Mesenchymal stem cell (in vitro differentiated cells and primary cell): ENCODE measurements at regions not wholly inside any gene's neighbourhood (a gene's known extent, or its start where the extent isn't known, plus 50 kb on each side); places are given as distances from the start of the nearest gene placed in this dataset.
A peak's percentile ranks its signal among the peaks of the same experiment; 100 is the strongest.

ENCODE experiments used
- DNase-seq: peaks from one replicate; pipeline ENCODE4 v3.0.0-alpha.2; 2013
- H2AFZ ChIP-seq: one replicate; pipeline ENCODE4 v1.6.1; 2013; ENCODE audit warnings: low read depth, mild to moderate bottlenecking, control low read depth, inconsistent platforms, low read length, moderate library complexity
- H2AK5ac ChIP-seq: 2 replicates; pipeline ENCODE4 v1.6.1; 2013; ENCODE audit warnings: low read length, moderate library complexity, mild to moderate bottlenecking, inconsistent platforms; ENCODE audit not compliant: severe bottlenecking
- H2BK120ac ChIP-seq: one replicate; pipeline ENCODE4 v1.6.1; 2013; ENCODE audit warnings: low read depth, mild to moderate bottlenecking, inconsistent platforms, low read length, moderate library complexity
- H2BK12ac ChIP-seq, 2 experiments: one replicate each; pipeline ENCODE4 v1.6.1; 2013; ENCODE audit warnings: inconsistent platforms in 2 of 2, low read length in 2 of 2, mild to moderate bottlenecking in 2 of 2, moderate library complexity in 2 of 2, control low read depth in 1 of 2
- H2BK15ac ChIP-seq: one replicate; pipeline ENCODE4 v1.6.1; 2013; ENCODE audit warnings: mild to moderate bottlenecking, low read depth, inconsistent platforms; ENCODE audit not compliant: poor library complexity, severe bottlenecking
- H2BK5ac ChIP-seq: 2 replicates; pipeline ENCODE4 v1.6.1; 2013; ENCODE audit warnings: low read depth, mild to moderate bottlenecking, low read length, control low read depth, inconsistent platforms; ENCODE audit not compliant: poor library complexity, severe bottlenecking
- H3K14ac ChIP-seq, 2 experiments: one replicate each; pipeline ENCODE4 v1.6.1; 2013; ENCODE audit warnings: inconsistent platforms in 2 of 2, low read length in 2 of 2, control low read depth in 1 of 2, mild to moderate bottlenecking in 1 of 2, moderate library complexity in 1 of 2
- H3K18ac ChIP-seq, 2 experiments: one replicate each; pipeline ENCODE4 v1.6.1; 2013; ENCODE audit warnings: inconsistent platforms in 2 of 2, low read length in 2 of 2, control low read depth in 1 of 2, low read depth in 1 of 2, mild to moderate bottlenecking in 1 of 2
- H3K23ac ChIP-seq, 2 experiments: one replicate each; pipeline ENCODE4 v1.6.1; 2013; ENCODE audit warnings: inconsistent platforms in 2 of 2, low read length in 2 of 2, mild to moderate bottlenecking in 2 of 2, moderate library complexity in 2 of 2, control low read depth in 1 of 2
- H3K27ac ChIP-seq: 2 replicates; pipeline ENCODE4 v1.5.1; 2013; ENCODE audit warnings: mild to moderate bottlenecking, moderate library complexity, low read length, control low read depth, inconsistent platforms; ENCODE audit not compliant: poor library complexity, severe bottlenecking
- H3K27me3 ChIP-seq, 2 experiments: 2 replicates each; pipeline versions ENCODE4 v1.6.1 to v1.7.0; 2013; ENCODE audit warnings: low read length in 2 of 2, mild to moderate bottlenecking in 2 of 2, moderate library complexity in 2 of 2, control low read depth in 1 of 2, inconsistent platforms in 1 of 2; ENCODE audit not compliant: control insufficient read depth in 1 of 2, insufficient read depth in 1 of 2
- H3K36me3 ChIP-seq, 2 experiments: 2 replicates each; pipeline versions ENCODE4 v1.6.1 to v1.7.0; 2013; ENCODE audit warnings: low read length in 2 of 2, control low read depth in 1 of 2, inconsistent platforms in 1 of 2, low read depth in 1 of 2, mild to moderate bottlenecking in 1 of 2; ENCODE audit not compliant: insufficient read depth in 2 of 2, control insufficient read depth in 1 of 2
- H3K4ac ChIP-seq, 2 experiments: one replicate each; pipeline ENCODE4 v1.6.1; 2013; ENCODE audit warnings: inconsistent platforms in 2 of 2, low read length in 2 of 2, mild to moderate bottlenecking in 2 of 2, moderate library complexity in 2 of 2, control low read depth in 1 of 2, low read depth in 1 of 2
- H3K4me1 ChIP-seq: 2 replicates; pipeline ENCODE4 v1.6.1; 2013; ENCODE audit warnings: low read depth, low read length, control low read depth; ENCODE audit not compliant: control insufficient read depth, insufficient read depth
- H3K4me2 ChIP-seq: 2 replicates; pipeline ENCODE4 v1.6.1; 2013; ENCODE audit warnings: low read length, mild to moderate bottlenecking, inconsistent platforms; ENCODE audit not compliant: poor library complexity, severe bottlenecking
- H3K4me3 ChIP-seq, 2 experiments: 2 replicates each; pipeline versions ENCODE4 v1.5.1 to v1.7.0; 2013; ENCODE audit warnings: low read length in 2 of 2, mild to moderate bottlenecking in 2 of 2, control low read depth in 1 of 2, low read depth in 1 of 2; ENCODE audit not compliant: insufficient read depth in 1 of 2
- H3K79me1 ChIP-seq: replicated peaks from 2 replicates; pipeline ENCODE4 v1.6.1; 2013; ENCODE audit warnings: mild to moderate bottlenecking, control low read depth, low read length, inconsistent platforms; ENCODE audit not compliant: poor library complexity, severe bottlenecking
- H3K9ac ChIP-seq: 2 replicates; pipeline ENCODE4 v1.7.0; 2013; ENCODE audit warnings: mild to moderate bottlenecking, low read length, moderate library complexity
- H3K9me3 ChIP-seq: 2 replicates; pipeline ENCODE4 v1.7.0; 2013; ENCODE audit warnings: mild to moderate bottlenecking, low read length; ENCODE audit not compliant: control insufficient read depth
- H4K8ac ChIP-seq: one replicate; pipeline ENCODE4 v1.6.1; 2013; ENCODE audit warnings: inconsistent platforms, mild to moderate bottlenecking, low read length, moderate library complexity
- H4K91ac ChIP-seq: one replicate; pipeline ENCODE4 v1.6.1; 2013; ENCODE audit warnings: mild to moderate bottlenecking, low read length, inconsistent platforms
- WGBS: methylation state at CpG from one replicate; pipeline ENCODE4 v1.1.7; 2013; ENCODE audit warnings: mixed read lengths; 5-methylcytosine and 5-hydroxymethylcytosine counted together

- Histone ChIP-seq H2AK5ac (no peak overlapping the region), H2BK12ac (no peak overlapping the region), H3K4me3 (no peak overlapping the region), H3K18ac (no peak overlapping the region), H3K9me3 (no peaks in the 10 kb centered on the region), H3K36me3 (no peaks in the 10 kb centered on the region), H3K4me2 (no peak overlapping the region), H2BK5ac (no peak overlapping the region), H4K91ac (no peak overlapping the region), H3K23ac (no peak overlapping the region), H3K79me1 (no peaks in the 10 kb centered on the region), H4K8ac (no peak overlapping the region), H2AFZ (no peak overlapping the region), H3K14ac (no peak overlapping the region), H2BK15ac (no peak overlapping the region), H3K27me3 (peaks cover 0 to 4% of the 10 kb centered on the region in 2 experiments), H2BK120ac (no peak overlapping the region), H3K9ac (no peak overlapping the region), H3K4me1 (no peaks in the 10 kb centered on the region), H3K27ac (no peak overlapping the region), H3K4ac (no peak overlapping the region)
- WGBS: 73% methylated on average over 6 of the region's 9 CpGs
- DNase-seq: no peak
These were observed 303.1 kb downstream of the ENC1 start for GRCh38 chr5:74337254-74337983.

DNA sequence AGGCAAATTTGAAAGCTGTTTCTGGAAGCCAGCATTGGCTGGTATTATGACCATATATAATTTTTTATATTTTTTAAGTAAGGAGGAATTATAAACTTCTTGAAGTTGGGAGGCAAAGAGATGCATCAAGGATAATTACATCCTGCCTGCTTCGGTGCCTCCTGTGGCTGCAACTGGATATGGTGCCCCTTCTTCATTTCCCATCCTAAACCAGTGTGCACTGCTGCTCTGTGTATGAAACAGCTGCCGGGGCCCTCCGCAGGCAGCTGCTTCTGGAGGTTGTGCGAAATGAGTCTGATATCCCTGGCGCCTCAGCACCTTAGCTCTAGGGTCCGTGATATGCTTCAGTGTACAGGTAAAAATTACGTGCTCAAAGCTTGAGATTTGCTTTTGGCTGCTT lies 304.2 kb downstream of the ENC1 start:
- Histone ChIP-seq H4K91ac (peak overlapping the region; percentile 29), H2BK120ac (no peak overlapping the region), H3K27me3 (peaks cover 0 to 4% of the 10 kb centered on the region in 2 experiments), H3K79me1 (no peaks in the 10 kb centered on the region), H3K23ac (no peak overlapping the region), H3K4ac (no peak overlapping the region), H3K14ac (no peak overlapping the region), H3K4me2 (no peak overlapping the region), H4K8ac (no peak overlapping the region), H2AK5ac (no peak overlapping the region), H3K9me3 (no peaks in the 10 kb centered on the region), H2BK12ac (no peak overlapping the region), H3K18ac (no peak overlapping the region), H3K9ac (no peak overlapping the region), H2BK5ac (no peak overlapping the region), H2BK15ac (no peak overlapping the region), H3K4me3 (no peak overlapping the region), H3K27ac (no peak overlapping the region), H3K36me3 (no peaks in the 10 kb centered on the region), H2AFZ (no peak overlapping the region), H3K4me1 (no peaks in the 10 kb centered on the region)
- WGBS: 93% methylated on average over 7 of the region's 7 CpGs
- DNase-seq: no peak

GRCh38 chr5:74334762-74335384 lies 305.7 kb downstream of the ENC1 start:
- Histone ChIP-seq H2BK120ac (no peak overlapping the region), H3K18ac (no peak overlapping the region), H3K9me3 (no peaks in the 10 kb centered on the region), H3K4ac (no peak overlapping the region), H3K27ac (no peak overlapping the region), H2AK5ac (no peak overlapping the region), H3K4me3 (no peak overlapping the region), H3K23ac (no peak overlapping the region), H4K8ac (no peak overlapping the region), H2BK12ac (no peak overlapping the region), H2AFZ (no peak overlapping the region), H3K4me1 (no peaks in the 10 kb centered on the region), H3K9ac (no peak overlapping the region), H3K14ac (no peak overlapping the region), H3K4me2 (no peak overlapping the region), H3K36me3 (no peaks in the 10 kb centered on the region), H4K91ac (no peak overlapping the region), H3K79me1 (no peaks in the 10 kb centered on the region), H2BK5ac (no peak overlapping the region), H2BK15ac (no peak overlapping the region), H3K27me3 (no peaks in the 10 kb centered on the region)
- no peak for DNase-seq
- WGBS: 86% methylated on average over 5 of the region's 5 CpGs

- Histone ChIP-seq H2BK12ac (no peak overlapping the region), H4K8ac (no peak overlapping the region), H3K79me1 (no peaks in the 10 kb centered on the region), H3K9me3 (no peaks in the 10 kb centered on the region), H3K4me3 (no peak overlapping the region), H2AK5ac (no peak overlapping the region), H2AFZ (no peak overlapping the region), H3K4me2 (no peak overlapping the region), H3K27me3 (no peaks in the 10 kb centered on the region), H3K36me3 (no peaks in the 10 kb centered on the region), H3K23ac (no peak overlapping the region), H3K9ac (no peak overlapping the region), H3K18ac (no peak overlapping the region), H3K14ac (no peak overlapping the region), H3K27ac (no peak overlapping the region), H3K4ac (no peak overlapping the region), H2BK5ac (no peak overlapping the region), H2BK120ac (no peak overlapping the region), H2BK15ac (no peak overlapping the region), H4K91ac (no peak overlapping the region), H3K4me1 (no peaks in the 10 kb centered on the region)
- no peak for DNase-seq
- WGBS: 91% methylated on average over 2 of the region's 4 CpGs
These were observed 306.3 kb downstream of the ENC1 start for GRCh38 chr5:74334062-74334761.
